ENCODE measurements at regions not wholly inside any gene's neighbourhood (a gene's known extent, or its start where the extent isn't known, plus 50 kb on each side); places are given as distances from the start of the nearest gene placed in this dataset.

GRCh38 chr10:131400513-131400912, 89.0 kb upstream of the TCERG1L start:
- H3K9me3 Mint-ChIP-seq (ENCODE audit: low read depth, unreplicated experiment): no peaks in the 10 kb centered on the region
- no peak overlapping the region for H3K4me3 Mint-ChIP-seq (ENCODE audit: low read depth, unreplicated experiment)
- H3K4me1 Mint-ChIP-seq (ENCODE audit: low read depth, unreplicated experiment): no peaks in the 10 kb centered on the region
- no peak for DNase-seq
- no TSS peak for BruUV-seq (replicated peaks)
- peaks cover 28% of the 10 kb centered on the region for H3K27me3 Mint-ChIP-seq (ENCODE audit: unreplicated experiment)
- H3K27ac Mint-ChIP-seq (ENCODE audit: unreplicated experiment): no peak overlapping the region
- no peak for TF ChIP-seq CTCF (IDR thresholded peaks at IDR 0.05; ENCODE audit: unreplicated experiment)
- CTCF ChIA-PET: no interaction called here
- intact Hi-C loops (cut with micrococcal nuclease; ENCODE audit: unreplicated experiment): no loop called here
- H3K36me3 Mint-ChIP-seq (ENCODE audit: insufficient read depth, unreplicated experiment): no peaks in the 10 kb centered on the region

GRCh38 chr10:131402771-131403650, 91.5 kb upstream of the TCERG1L start:
- intact Hi-C loops (cut with micrococcal nuclease; ENCODE audit: unreplicated experiment): no loop called here
- CTCF ChIA-PET: no interaction called here
- Mint-ChIP-seq H3K27me3 (ENCODE audit: unreplicated experiment) (peaks cover 22% of the 10 kb centered on the region), H3K36me3 (ENCODE audit: insufficient read depth, unreplicated experiment) (no peaks in the 10 kb centered on the region), H3K27ac (ENCODE audit: unreplicated experiment) (no peak overlapping the region), H3K9me3 (ENCODE audit: low read depth, unreplicated experiment) (no peaks in the 10 kb centered on the region), H3K4me3 (ENCODE audit: low read depth, unreplicated experiment) (no peak overlapping the region), H3K4me1 (ENCODE audit: low read depth, unreplicated experiment) (no peaks in the 10 kb centered on the region)
- no peak for TF ChIP-seq CTCF (IDR thresholded peaks at IDR 0.05; ENCODE audit: unreplicated experiment)
- BruUV-seq (replicated peaks): no TSS peak
- no peak for DNase-seq

- Mint-ChIP-seq H3K27ac (ENCODE audit: unreplicated experiment) (no peak overlapping the region), H3K36me3 (ENCODE audit: insufficient read depth, unreplicated experiment) (no peaks in the 10 kb centered on the region), H3K4me3 (ENCODE audit: low read depth, unreplicated experiment) (no peak overlapping the region), H3K9me3 (ENCODE audit: low read depth, unreplicated experiment) (no peaks in the 10 kb centered on the region), H3K4me1 (ENCODE audit: low read depth, unreplicated experiment) (no peaks in the 10 kb centered on the region), H3K27me3 (ENCODE audit: unreplicated experiment) (peaks cover 12% of the 10 kb centered on the region)
- CTCF ChIA-PET: no interaction called here
- TF ChIP-seq CTCF (IDR thresholded peaks at IDR 0.05; ENCODE audit: unreplicated experiment): no peak
- intact Hi-C loops (cut with micrococcal nuclease; ENCODE audit: unreplicated experiment): no loop called here
- no peak for DNase-seq
- BruUV-seq (replicated peaks): no TSS peak
These were observed 92.4 kb upstream of the TCERG1L start for GRCh38 chr10:131403936-131404335.

- no peaks in the 10 kb centered on the region for H3K36me3 Mint-ChIP-seq (ENCODE audit: insufficient read depth, unreplicated experiment)
- intact Hi-C loops (cut with micrococcal nuclease; ENCODE audit: unreplicated experiment): no loop called here
- no peak overlapping the region for H3K4me3 Mint-ChIP-seq (ENCODE audit: low read depth, unreplicated experiment)
- no peak for TF ChIP-seq CTCF (IDR thresholded peaks at IDR 0.05; ENCODE audit: unreplicated experiment)
- H3K4me1 Mint-ChIP-seq (ENCODE audit: low read depth, unreplicated experiment): no peaks in the 10 kb centered on the region
- CTCF ChIA-PET: no interaction called here
- no peak for DNase-seq
- no peak overlapping the region for H3K27ac Mint-ChIP-seq (ENCODE audit: unreplicated experiment)
- BruUV-seq (replicated peaks): no TSS peak
- no peaks in the 10 kb centered on the region for H3K9me3 Mint-ChIP-seq (ENCODE audit: low read depth, unreplicated experiment)
- peaks cover 4% of the 10 kb centered on the region for H3K27me3 Mint-ChIP-seq (ENCODE audit: unreplicated experiment)
These were observed 93.4 kb upstream of the TCERG1L start for GRCh38 chr10:131404886-131405285.

Measured in Calu3 (cell line).